ENCODE measurements at regions not wholly inside any gene's neighbourhood (a gene's known extent, or its start where the extent isn't known, plus 50 kb on each side); places are given as distances from the start of the nearest gene placed in this dataset.

- FAIRE-seq (no peak), DNase-seq (no peak)
- Histone ChIP-seq H3K4me1 (ENCODE audit: control insufficient read depth in 3 of 3, insufficient read depth in 2 of 3, low read depth in 1 of 3, low read length in 2 of 3) (no peaks in the 10 kb centered on the region), H3K27ac (ENCODE audit: low read depth in 1 of 3, low read length in 2 of 3) (no peak overlapping the region), H3K9me3 (ENCODE audit: control insufficient read depth in 2 of 2, insufficient read depth in 1 of 2, low read depth in 1 of 2, low read length in 1 of 2) (peaks cover 0 to 3% of the 10 kb centered on the region in 2 donors), H3K27me3 (ENCODE audit: control insufficient read depth in 3 of 3, insufficient read depth in 3 of 3, low read length in 3 of 3) (no peaks in the 10 kb centered on the region), H3K4me3 (ENCODE audit: low read depth in 1 of 3, low read length in 3 of 3) (no peak overlapping the region), H3K36me3 (ENCODE audit: control insufficient read depth in 3 of 3, insufficient read depth in 2 of 3, low read depth in 1 of 3, low read length in 3 of 3) (no peaks in the 10 kb centered on the region)
- WGBS, 3 donors = 83 to 91% (median 83%) methylated on average over 6 of the region's 6 CpGs
These were observed 444.1 kb upstream of the LRATD1 start for GRCh38 chr2:14188446-14188845.

GRCh38 chr2:14189929-14190328, 442.6 kb upstream of the LRATD1 start:
- Histone ChIP-seq H3K4me1 (ENCODE audit: control insufficient read depth in 3 of 3, insufficient read depth in 2 of 3, low read depth in 1 of 3, low read length in 2 of 3) (no peaks in the 10 kb centered on the region), H3K27ac (ENCODE audit: low read depth in 1 of 3, low read length in 2 of 3) (no peak overlapping the region), H3K36me3 (ENCODE audit: control insufficient read depth in 3 of 3, insufficient read depth in 2 of 3, low read depth in 1 of 3, low read length in 3 of 3) (no peaks in the 10 kb centered on the region), H3K4me3 (ENCODE audit: low read depth in 1 of 3, low read length in 3 of 3) (no peak overlapping the region), H3K9me3 (ENCODE audit: control insufficient read depth in 2 of 2, insufficient read depth in 1 of 2, low read depth in 1 of 2, low read length in 1 of 2) (no peaks in the 10 kb centered on the region), H3K27me3 (ENCODE audit: control insufficient read depth in 3 of 3, insufficient read depth in 3 of 3, low read length in 3 of 3) (no peaks in the 10 kb centered on the region)
- 48 to 56% (median 50%) methylated on average over 2 of the region's 2 CpGs for WGBS, 3 donors
- FAIRE-seq (no peak), DNase-seq (no peak)

GRCh38 chr2:14194233-14194632, 438.3 kb upstream of the LRATD1 start:
- no peak for FAIRE-seq
- WGBS, 3 donors = 89 to 93% (median 93%) methylated on average over 1 of the region's 1 CpG
- no peaks in the 10 kb centered on the region for H3K9me3 ChIP-seq (ENCODE audit: control insufficient read depth in 2 of 2, insufficient read depth in 1 of 2, low read depth in 1 of 2, low read length in 1 of 2)
- H3K27me3 ChIP-seq (ENCODE audit: control insufficient read depth in 3 of 3, insufficient read depth in 3 of 3, low read length in 3 of 3) = no peaks in the 10 kb centered on the region
- DNase-seq = no peak
- no peak overlapping the region for H3K4me3 ChIP-seq (ENCODE audit: low read depth in 1 of 3, low read length in 3 of 3)
- no peaks in the 10 kb centered on the region for H3K4me1 ChIP-seq (ENCODE audit: control insufficient read depth in 3 of 3, insufficient read depth in 2 of 3, low read depth in 1 of 3, low read length in 2 of 3)
- no peaks in the 10 kb centered on the region for H3K36me3 ChIP-seq (ENCODE audit: control insufficient read depth in 3 of 3, insufficient read depth in 2 of 3, low read depth in 1 of 3, low read length in 3 of 3)
- H3K27ac ChIP-seq (ENCODE audit: low read depth in 1 of 3, low read length in 2 of 3) = no peak overlapping the region

GRCh38 chr2:14197293-14197692, 435.2 kb upstream of the LRATD1 start:
- Histone ChIP-seq H3K27ac (ENCODE audit: low read depth in 1 of 3, low read length in 2 of 3) (no peak overlapping the region), H3K9me3 (ENCODE audit: control insufficient read depth in 2 of 2, insufficient read depth in 1 of 2, low read depth in 1 of 2, low read length in 1 of 2) (no peaks in the 10 kb centered on the region), H3K4me3 (ENCODE audit: low read depth in 1 of 3, low read length in 3 of 3) (no peak overlapping the region), H3K4me1 (ENCODE audit: control insufficient read depth in 3 of 3, insufficient read depth in 2 of 3, low read depth in 1 of 3, low read length in 2 of 3) (no peaks in the 10 kb centered on the region), H3K36me3 (ENCODE audit: control insufficient read depth in 3 of 3, insufficient read depth in 2 of 3, low read depth in 1 of 3, low read length in 3 of 3) (no peaks in the 10 kb centered on the region), H3K27me3 (ENCODE audit: control insufficient read depth in 3 of 3, insufficient read depth in 3 of 3, low read length in 3 of 3) (no peaks in the 10 kb centered on the region)
- DNase-seq (no peak), FAIRE-seq (no peak)
- 66 to 80% (median 77%) methylated on average over 2 of the region's 2 CpGs for WGBS, 3 donors

GRCh38 chr2:14199040-14199439, 433.5 kb upstream of the LRATD1 start:
- Histone ChIP-seq H3K4me3 (ENCODE audit: low read depth in 1 of 3, low read length in 3 of 3) (no peak overlapping the region), H3K36me3 (ENCODE audit: control insufficient read depth in 3 of 3, insufficient read depth in 2 of 3, low read depth in 1 of 3, low read length in 3 of 3) (no peaks in the 10 kb centered on the region), H3K4me1 (ENCODE audit: control insufficient read depth in 3 of 3, insufficient read depth in 2 of 3, low read depth in 1 of 3, low read length in 2 of 3) (no peaks in the 10 kb centered on the region), H3K27ac (ENCODE audit: low read depth in 1 of 3, low read length in 2 of 3) (no peak overlapping the region), H3K9me3 (ENCODE audit: control insufficient read depth in 2 of 2, insufficient read depth in 1 of 2, low read depth in 1 of 2, low read length in 1 of 2) (peaks cover 0 to under 1% of the 10 kb centered on the region in 2 donors), H3K27me3 (ENCODE audit: control insufficient read depth in 3 of 3, insufficient read depth in 3 of 3, low read length in 3 of 3) (no peaks in the 10 kb centered on the region)
- FAIRE-seq = no peak
- DNase-seq = no peak
- WGBS, 3 donors = 70 to 86% (median 80%) methylated on average over 3 of the region's 3 CpGs

- Histone ChIP-seq H3K27me3 (ENCODE audit: control insufficient read depth in 3 of 3, insufficient read depth in 3 of 3, low read length in 3 of 3) (no peaks in the 10 kb centered on the region), H3K36me3 (ENCODE audit: control insufficient read depth in 3 of 3, insufficient read depth in 2 of 3, low read depth in 1 of 3, low read length in 3 of 3) (no peaks in the 10 kb centered on the region), H3K4me3 (ENCODE audit: low read depth in 1 of 3, low read length in 3 of 3) (no peak overlapping the region), H3K4me1 (ENCODE audit: control insufficient read depth in 3 of 3, insufficient read depth in 2 of 3, low read depth in 1 of 3, low read length in 2 of 3) (no peaks in the 10 kb centered on the region), H3K27ac (ENCODE audit: low read depth in 1 of 3, low read length in 2 of 3) (no peak overlapping the region), H3K9me3 (ENCODE audit: control insufficient read depth in 2 of 2, insufficient read depth in 1 of 2, low read depth in 1 of 2, low read length in 1 of 2) (no peaks in the 10 kb centered on the region)
- DNase-seq = no peak
- FAIRE-seq = no peak
- 69 to 81% (median 74%) methylated on average over 3 of the region's 3 CpGs for WGBS, 3 donors
These were observed 413.2 kb upstream of the LRATD1 start for GRCh38 chr2:14219306-14219705.

GRCh38 chr2:14220101-14220500, 412.4 kb upstream of the LRATD1 start:
- no peaks in the 10 kb centered on the region for H3K9me3 ChIP-seq (ENCODE audit: control insufficient read depth in 2 of 2, insufficient read depth in 1 of 2, low read depth in 1 of 2, low read length in 1 of 2)
- whole genome bisulfite sequencing, 3 donors = 67 to 94% (median 81%) methylated on average over 1 of the region's 1 CpG
- H3K27me3 ChIP-seq (ENCODE audit: control insufficient read depth in 3 of 3, insufficient read depth in 3 of 3, low read length in 3 of 3) = no peaks in the 10 kb centered on the region
- no peaks in the 10 kb centered on the region for H3K4me1 ChIP-seq (ENCODE audit: control insufficient read depth in 3 of 3, insufficient read depth in 2 of 3, low read depth in 1 of 3, low read length in 2 of 3)
- no peaks in the 10 kb centered on the region for H3K36me3 ChIP-seq (ENCODE audit: control insufficient read depth in 3 of 3, insufficient read depth in 2 of 3, low read depth in 1 of 3, low read length in 3 of 3)
- H3K4me3 ChIP-seq (ENCODE audit: low read depth in 1 of 3, low read length in 3 of 3) = no peak overlapping the region
- FAIRE-seq (no peak), DNase-seq (peak in 1 of 2 donors; percentile 1)
- H3K27ac ChIP-seq (ENCODE audit: low read depth in 1 of 3, low read length in 2 of 3) = no peak overlapping the region

GRCh38 chr2:14221466-14221865, 411.1 kb upstream of the LRATD1 start:
- H3K27me3 ChIP-seq (ENCODE audit: control insufficient read depth in 3 of 3, insufficient read depth in 3 of 3, low read length in 3 of 3) = no peaks in the 10 kb centered on the region
- H3K4me1 ChIP-seq (ENCODE audit: control insufficient read depth in 3 of 3, insufficient read depth in 2 of 3, low read depth in 1 of 3, low read length in 2 of 3) = no peaks in the 10 kb centered on the region
- DNase-seq (no peak), FAIRE-seq (no peak)
- no peaks in the 10 kb centered on the region for H3K9me3 ChIP-seq (ENCODE audit: control insufficient read depth in 2 of 2, insufficient read depth in 1 of 2, low read depth in 1 of 2, low read length in 1 of 2)
- WGBS, 3 donors = 74 to 83% (median 83%) methylated on average over 4 of the region's 4 CpGs
- H3K27ac ChIP-seq (ENCODE audit: low read depth in 1 of 3, low read length in 2 of 3) = no peak overlapping the region
- H3K4me3 ChIP-seq (ENCODE audit: low read depth in 1 of 3, low read length in 3 of 3) = no peak overlapping the region
- no peaks in the 10 kb centered on the region for H3K36me3 ChIP-seq (ENCODE audit: control insufficient read depth in 3 of 3, insufficient read depth in 2 of 3, low read depth in 1 of 3, low read length in 3 of 3)

GRCh38 chr2:14223576-14223975, 408.9 kb upstream of the LRATD1 start:
- H3K36me3 ChIP-seq (ENCODE audit: control insufficient read depth in 3 of 3, insufficient read depth in 2 of 3, low read depth in 1 of 3, low read length in 3 of 3) = no peaks in the 10 kb centered on the region
- no peak overlapping the region for H3K4me3 ChIP-seq (ENCODE audit: low read depth in 1 of 3, low read length in 3 of 3)
- H3K27me3 ChIP-seq (ENCODE audit: control insufficient read depth in 3 of 3, insufficient read depth in 3 of 3, low read length in 3 of 3) = no peaks in the 10 kb centered on the region
- H3K4me1 ChIP-seq (ENCODE audit: control insufficient read depth in 3 of 3, insufficient read depth in 2 of 3, low read depth in 1 of 3, low read length in 2 of 3) = no peaks in the 10 kb centered on the region
- no peak for FAIRE-seq
- no peaks in the 10 kb centered on the region for H3K9me3 ChIP-seq (ENCODE audit: control insufficient read depth in 2 of 2, insufficient read depth in 1 of 2, low read depth in 1 of 2, low read length in 1 of 2)
- WGBS, 3 donors = 65 to 80% (median 73%) methylated on average over 1 of the region's 1 CpG
- no peak overlapping the region for H3K27ac ChIP-seq (ENCODE audit: low read depth in 1 of 3, low read length in 2 of 3)
- no peak for DNase-seq
